ENCODE measurements at regions not wholly inside any gene's neighbourhood (a gene's known extent, or its start where the extent isn't known, plus 50 kb on each side); places are given as distances from the start of the nearest gene placed in this dataset.

DNA sequence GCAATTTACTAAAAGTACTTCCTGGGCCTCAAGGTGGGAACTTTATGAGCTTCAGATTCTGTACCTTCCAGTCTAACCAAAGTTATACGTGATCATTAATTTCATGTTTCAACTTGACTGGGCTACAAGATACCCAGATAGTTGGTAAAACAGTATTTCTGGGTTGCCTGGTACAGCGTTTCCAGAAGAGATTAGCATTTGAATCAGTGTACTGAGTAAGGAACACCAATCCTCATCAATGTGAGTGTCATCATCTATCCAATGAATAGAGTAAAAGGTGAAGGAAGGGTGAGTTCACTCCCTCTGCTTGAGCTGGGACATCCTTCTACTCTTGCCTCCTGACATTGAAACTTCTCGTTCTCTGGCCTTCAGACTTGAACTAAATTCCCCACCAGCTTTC, 274.5 kb upstream of the ID2 start:
- ATAC-seq = no peak
- Histone ChIP-seq H3K9me3 (no peaks in the 10 kb centered on the region), H3K4me3 (no peak overlapping the region), H3K4me1 (ENCODE audit: low read depth) (peaks cover 9% of the 10 kb centered on the region), H3K36me3 (ENCODE audit: low read depth) (no peaks in the 10 kb centered on the region)
- intact Hi-C loops (cut with DNase I, micrococcal nuclease) = no loop called here
- DNase-seq = no peak
- TF ChIP-seq, protein P1, sequence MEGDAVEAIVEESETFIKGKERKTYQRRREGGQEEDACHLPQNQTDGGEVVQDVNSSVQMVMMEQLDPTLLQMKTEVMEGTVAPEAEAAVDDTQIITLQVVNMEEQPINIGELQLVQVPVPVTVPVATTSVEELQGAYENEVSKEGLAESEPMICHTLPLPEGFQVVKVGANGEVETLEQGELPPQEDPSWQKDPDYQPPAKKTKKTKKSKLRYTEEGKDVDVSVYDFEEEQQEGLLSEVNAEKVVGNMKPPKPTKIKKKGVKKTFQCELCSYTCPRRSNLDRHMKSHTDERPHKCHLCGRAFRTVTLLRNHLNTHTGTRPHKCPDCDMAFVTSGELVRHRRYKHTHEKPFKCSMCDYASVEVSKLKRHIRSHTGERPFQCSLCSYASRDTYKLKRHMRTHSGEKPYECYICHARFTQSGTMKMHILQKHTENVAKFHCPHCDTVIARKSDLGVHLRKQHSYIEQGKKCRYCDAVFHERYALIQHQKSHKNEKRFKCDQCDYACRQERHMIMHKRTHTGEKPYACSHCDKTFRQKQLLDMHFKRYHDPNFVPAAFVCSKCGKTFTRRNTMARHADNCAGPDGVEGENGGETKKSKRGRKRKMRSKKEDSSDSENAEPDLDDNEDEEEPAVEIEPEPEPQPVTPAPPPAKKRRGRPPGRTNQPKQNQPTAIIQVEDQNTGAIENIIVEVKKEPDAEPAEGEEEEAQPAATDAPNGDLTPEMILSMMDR (IDR thresholded peaks at IDR 0.05) = no peak

DNA sequence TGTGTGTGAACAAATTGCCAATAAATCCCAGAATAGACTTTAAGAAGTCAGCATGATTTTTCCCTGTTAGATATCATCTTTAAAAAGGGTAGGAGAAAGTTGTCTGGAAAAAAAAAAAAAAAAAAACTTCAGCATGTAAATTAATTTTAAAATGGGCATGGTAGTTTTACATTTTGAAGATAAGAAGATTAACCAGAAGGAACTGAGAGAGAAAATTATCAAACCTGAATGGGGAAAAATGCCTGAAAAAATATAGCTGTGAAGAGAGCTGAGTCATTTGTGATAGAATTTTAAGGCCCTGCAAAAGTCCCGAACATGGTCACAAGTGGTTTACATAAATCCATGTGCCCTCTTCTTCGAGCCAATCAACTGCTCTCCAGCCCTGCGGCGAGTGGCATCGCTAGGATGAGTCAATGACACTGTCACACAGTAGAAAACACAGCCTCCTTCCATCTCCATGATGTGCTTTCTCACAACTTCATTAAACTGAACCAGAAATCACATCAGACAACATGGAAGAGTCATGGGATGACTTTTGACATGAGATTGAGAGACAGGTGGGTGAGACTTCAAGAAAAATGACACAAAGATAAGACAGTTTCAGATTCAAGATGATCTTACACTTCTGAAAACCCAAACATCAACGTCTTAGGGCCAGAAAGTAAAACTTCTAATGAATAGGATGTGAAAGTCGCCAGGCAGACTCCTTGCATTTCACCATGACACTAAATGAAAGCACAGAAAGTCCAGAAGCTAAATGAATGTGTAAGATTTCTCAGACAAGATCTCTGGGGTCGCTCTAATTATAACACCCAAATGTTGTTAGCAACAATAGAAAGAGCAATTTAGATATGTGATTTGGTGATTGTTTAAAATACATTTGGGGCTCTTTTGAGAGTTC, 273.0 kb upstream of the ID2 start:
- Histone ChIP-seq H3K4me1 (ENCODE audit: low read depth) (peaks cover 22% of the 10 kb centered on the region), H3K36me3 (ENCODE audit: low read depth) (no peaks in the 10 kb centered on the region), H3K9me3 (no peaks in the 10 kb centered on the region), H3K4me3 (no peak overlapping the region)
- intact Hi-C loops (cut with DNase I, micrococcal nuclease) = no loop called here
- DNase-seq (no peak), ATAC-seq (no peak)
- TF ChIP-seq, protein P1 (IDR thresholded peaks at IDR 0.05) = no peak

DNA sequence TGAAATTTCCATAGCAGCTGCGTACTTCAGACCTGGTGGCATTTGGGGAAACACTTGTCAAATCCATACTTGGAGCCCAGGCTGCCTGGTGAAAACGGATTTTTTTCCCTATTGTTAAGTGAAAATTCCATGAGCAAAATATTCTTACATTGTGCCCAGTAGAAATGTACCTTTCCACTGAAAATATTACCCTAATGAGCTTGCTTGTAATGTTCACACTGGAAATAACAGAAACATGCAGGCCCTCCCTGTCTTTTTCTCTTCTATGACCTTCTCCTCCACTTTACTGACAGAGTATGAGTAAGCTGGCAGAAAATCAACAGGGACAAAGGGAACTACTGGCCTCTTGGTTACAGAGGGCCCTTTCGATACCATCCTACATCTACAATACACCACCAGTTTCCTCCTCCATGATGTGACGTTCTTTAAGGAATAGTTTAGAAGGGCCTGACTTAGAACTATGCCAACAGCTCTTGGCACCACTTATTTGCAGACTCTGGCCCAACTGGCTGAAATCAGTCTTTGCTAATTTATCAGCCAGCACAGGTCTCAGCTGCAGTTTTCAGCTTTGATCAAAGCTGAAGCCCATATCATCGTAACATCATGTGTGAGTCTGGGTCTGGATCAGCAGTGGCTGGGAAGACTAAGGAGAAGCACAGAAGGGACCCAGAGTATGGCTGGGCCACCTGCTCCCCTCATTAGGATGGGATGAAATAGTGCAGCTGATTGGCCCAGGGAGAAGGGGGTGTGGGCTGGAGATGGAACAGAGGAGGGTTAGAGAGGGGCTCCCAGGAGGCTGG, 272.2 kb upstream of the ID2 start:
- no peak for ATAC-seq

DNA sequence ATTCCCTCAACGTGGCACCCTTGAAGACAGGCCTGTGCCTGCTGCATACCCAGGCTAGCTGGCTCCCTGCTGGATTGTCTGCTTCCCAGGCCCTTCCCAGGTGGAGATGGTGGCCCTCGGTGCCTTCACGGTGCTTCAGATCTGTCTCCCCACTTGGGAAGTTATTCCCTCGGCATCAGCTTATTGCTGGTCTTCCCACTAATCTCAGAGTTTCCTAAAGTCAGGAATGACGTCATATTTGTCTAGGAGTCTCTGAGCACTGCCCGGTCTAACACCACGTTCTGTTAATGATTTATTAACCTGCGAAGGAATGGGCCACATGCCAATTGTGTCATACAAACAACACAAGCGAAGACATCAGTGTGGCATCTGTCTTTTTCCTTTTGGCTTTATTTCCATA, 269.8 kb upstream of the ID2 start:
- Histone ChIP-seq H3K4me1 (ENCODE audit: low read depth) (peaks cover 22% of the 10 kb centered on the region), H3K4me3 (no peak overlapping the region), H3K36me3 (ENCODE audit: low read depth) (no peaks in the 10 kb centered on the region), H3K9me3 (no peaks in the 10 kb centered on the region)
- TF ChIP-seq, protein P1 (IDR thresholded peaks at IDR 0.05) = no peak
- peak in 2 of 3 donors; percentile 56 to 93 for DNase-seq
- peak; percentile 81 for ATAC-seq
- intact Hi-C loops (cut with DNase I, micrococcal nuclease) = no loop called here

More for the DNA sequence above, 272.2 kb upstream of the ID2 start:
- intact Hi-C loops (cut with DNase I, micrococcal nuclease) = no loop called here
- Histone ChIP-seq H3K9me3 (no peaks in the 10 kb centered on the region), H3K4me1 (ENCODE audit: low read depth) (peaks cover 22% of the 10 kb centered on the region), H3K36me3 (ENCODE audit: low read depth) (no peaks in the 10 kb centered on the region), H3K4me3 (no peak overlapping the region)
- no peak for DNase-seq
- TF ChIP-seq, protein P1 (IDR thresholded peaks at IDR 0.05) = no peak

DNA sequence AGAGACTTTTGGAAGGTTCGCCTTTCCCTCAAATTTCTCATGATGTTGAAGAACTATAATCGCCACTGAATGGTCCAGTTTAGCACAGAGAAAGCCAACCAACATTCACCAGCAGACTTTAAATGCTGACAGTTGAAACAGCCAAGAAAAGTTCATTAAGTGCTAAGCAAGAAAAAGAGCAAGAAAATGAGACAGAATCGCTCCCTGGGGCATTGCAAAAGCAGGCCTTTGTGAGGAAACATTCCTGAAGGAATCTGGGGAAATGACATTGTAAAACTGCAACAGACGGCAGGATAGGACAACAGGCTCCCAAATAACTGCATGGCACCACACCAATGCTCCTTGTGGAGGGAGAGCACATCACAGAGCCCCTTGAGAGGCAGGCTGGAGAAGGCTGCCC, 269.3 kb upstream of the ID2 start:
- Histone ChIP-seq H3K4me1 (ENCODE audit: low read depth) (peaks cover 22% of the 10 kb centered on the region), H3K4me3 (no peak overlapping the region), H3K9me3 (no peaks in the 10 kb centered on the region), H3K36me3 (ENCODE audit: low read depth) (no peaks in the 10 kb centered on the region)
- DNase-seq (no peak), ATAC-seq (no peak)
- intact Hi-C loops (cut with DNase I, micrococcal nuclease) = no loop called here
- TF ChIP-seq, protein P1 (IDR thresholded peaks at IDR 0.05) = no peak

Data from mucosa of descending colon (tissue), 3 donors.